Stimulated activated effector memory CD8-positive, alpha-beta T cell treated with anti-CD3 and anti-CD28 coated beads, Interleukin-12 subunit alpha, Interleukin-12 subunit beta, amount 100 ng/mL, for 72 hours (primary cell): ENCODE measurements at regions not wholly inside any gene's neighbourhood (a gene's known extent, or its start where the extent isn't known, plus 50 kb on each side); places are given as distances from the start of the nearest gene placed in this dataset.

ENCODE experiments used
- ATAC-seq: fragments of 150-1000 bp; cut with Tn5 transposase; 2 replicates; pipeline ENCODE4 v1.10.0; 2021
- DNase-seq, 2 donors: peaks; one replicate each; pipeline ENCODE4 v3.0.0; 2021 to 2022; ENCODE audit warnings: low spot score in 2 of 2
- H3K27ac Mint-ChIP-seq: one replicate; pipeline ENCODE4 v1.8.0; 2022; ENCODE audit warnings: mild to moderate bottlenecking, mixed read lengths
- H3K36me3 Mint-ChIP-seq: one replicate; pipeline ENCODE4 v1.8.0; 2022; ENCODE audit warnings: mild to moderate bottlenecking, mixed read lengths
- H3K4me1 Mint-ChIP-seq: one replicate; pipeline ENCODE4 v1.8.0; 2022; ENCODE audit warnings: mixed read lengths
- H3K4me3 Mint-ChIP-seq: one replicate; pipeline ENCODE4 v1.8.0; 2022; ENCODE audit warnings: mild to moderate bottlenecking, mixed read lengths
- H3K9me3 Mint-ChIP-seq: one replicate; pipeline ENCODE4 v1.8.0; 2022; ENCODE audit warnings: mixed read lengths

- ATAC-seq: no peak
- no peak overlapping the region for H3K4me3 Mint-ChIP-seq
- H3K4me1 Mint-ChIP-seq: no peaks in the 10 kb centered on the region
- no peak for DNase-seq
- no peaks in the 10 kb centered on the region for H3K36me3 Mint-ChIP-seq
- H3K9me3 Mint-ChIP-seq: no peaks in the 10 kb centered on the region
- H3K27ac Mint-ChIP-seq: no peak overlapping the region
Observed at GRCh38 chr10:123579675-123580074, 86.5 kb upstream of the GPR26 start.

- no peaks in the 10 kb centered on the region for H3K9me3 Mint-ChIP-seq
- no peaks in the 10 kb centered on the region for H3K36me3 Mint-ChIP-seq
- ATAC-seq (no peak), DNase-seq (no peak)
- H3K4me3 Mint-ChIP-seq: no peak overlapping the region
- no peak overlapping the region for H3K27ac Mint-ChIP-seq
- no peaks in the 10 kb centered on the region for H3K4me1 Mint-ChIP-seq
Observed at GRCh38 chr10:123580426-123580825, 85.7 kb upstream of the GPR26 start.

GRCh38 chr10:123581656-123582055 is 84.5 kb upstream of the GPR26 start:
- no peaks in the 10 kb centered on the region for H3K4me1 Mint-ChIP-seq
- no peaks in the 10 kb centered on the region for H3K36me3 Mint-ChIP-seq
- no peak overlapping the region for H3K4me3 Mint-ChIP-seq
- H3K9me3 Mint-ChIP-seq: no peaks in the 10 kb centered on the region
- DNase-seq (no peak), ATAC-seq (no peak)
- no peak overlapping the region for H3K27ac Mint-ChIP-seq

- no peaks in the 10 kb centered on the region for H3K36me3 Mint-ChIP-seq
- DNase-seq (peak; percentile 47 to 78), ATAC-seq (peak; percentile 53)
- no peak overlapping the region for H3K27ac Mint-ChIP-seq
- H3K9me3 Mint-ChIP-seq: no peaks in the 10 kb centered on the region
- no peaks in the 10 kb centered on the region for H3K4me1 Mint-ChIP-seq
- no peak overlapping the region for H3K4me3 Mint-ChIP-seq
Observed at GRCh38 chr10:123582084-123582989, 83.8 kb upstream of the GPR26 start.

- no peaks in the 10 kb centered on the region for H3K4me1 Mint-ChIP-seq
- no peak for ATAC-seq
- no peak overlapping the region for H3K4me3 Mint-ChIP-seq
- no peak overlapping the region for H3K27ac Mint-ChIP-seq
- DNase-seq: peak in 1 of 2 donors; percentile 9
- no peaks in the 10 kb centered on the region for H3K9me3 Mint-ChIP-seq
- no peaks in the 10 kb centered on the region for H3K36me3 Mint-ChIP-seq
Observed at GRCh38 chr10:123583639-123584418, 82.3 kb upstream of the GPR26 start.

- Mint-ChIP-seq H3K27ac (no peak overlapping the region), H3K4me3 (no peak overlapping the region), H3K4me1 (no peaks in the 10 kb centered on the region), H3K36me3 (no peaks in the 10 kb centered on the region), H3K9me3 (no peaks in the 10 kb centered on the region)
- DNase-seq (no peak), ATAC-seq (no peak)
Observed at GRCh38 chr10:123584419-123584775, 81.8 kb upstream of the GPR26 start.

GRCh38 chr10:123585477-123586445 is 80.4 kb upstream of the GPR26 start:
- Mint-ChIP-seq H3K4me3 (no peak overlapping the region), H3K36me3 (no peaks in the 10 kb centered on the region), H3K27ac (no peak overlapping the region), H3K9me3 (no peaks in the 10 kb centered on the region), H3K4me1 (no peaks in the 10 kb centered on the region)
- ATAC-seq (no peak), DNase-seq (no peak)

GRCh38 chr10:123587110-123587509 is 79.0 kb upstream of the GPR26 start:
- no peak for ATAC-seq
- H3K27ac Mint-ChIP-seq: no peak overlapping the region
- no peaks in the 10 kb centered on the region for H3K4me1 Mint-ChIP-seq
- H3K36me3 Mint-ChIP-seq: no peaks in the 10 kb centered on the region
- no peak for DNase-seq
- H3K4me3 Mint-ChIP-seq: no peak overlapping the region
- no peaks in the 10 kb centered on the region for H3K9me3 Mint-ChIP-seq

GRCh38 chr10:123588386-123588914 is 77.7 kb upstream of the GPR26 start:
- ATAC-seq (peak; percentile 39), DNase-seq (no peak)
- no peaks in the 10 kb centered on the region for H3K9me3 Mint-ChIP-seq
- H3K4me3 Mint-ChIP-seq: no peak overlapping the region
- H3K36me3 Mint-ChIP-seq: no peaks in the 10 kb centered on the region
- H3K4me1 Mint-ChIP-seq: no peaks in the 10 kb centered on the region
- H3K27ac Mint-ChIP-seq: no peak overlapping the region

- Mint-ChIP-seq H3K27ac (no peak overlapping the region), H3K9me3 (no peaks in the 10 kb centered on the region), H3K36me3 (no peaks in the 10 kb centered on the region), H3K4me1 (no peaks in the 10 kb centered on the region), H3K4me3 (no peak overlapping the region)
- DNase-seq: no peak
- ATAC-seq: no peak
Observed at GRCh38 chr10:123595661-123596060, 70.5 kb upstream of the GPR26 start.

GRCh38 chr10:123597676-123598075 is 68.5 kb upstream of the GPR26 start:
- Mint-ChIP-seq H3K27ac (no peak overlapping the region), H3K9me3 (no peaks in the 10 kb centered on the region), H3K36me3 (no peaks in the 10 kb centered on the region), H3K4me3 (no peak overlapping the region), H3K4me1 (no peaks in the 10 kb centered on the region)
- ATAC-seq (peak; percentile 21), DNase-seq (no peak)

- H3K9me3 Mint-ChIP-seq: no peaks in the 10 kb centered on the region
- H3K36me3 Mint-ChIP-seq: no peaks in the 10 kb centered on the region
- H3K4me1 Mint-ChIP-seq: no peaks in the 10 kb centered on the region
- DNase-seq (no peak), ATAC-seq (no peak)
- H3K27ac Mint-ChIP-seq: no peak overlapping the region
- H3K4me3 Mint-ChIP-seq: no peak overlapping the region
Observed at GRCh38 chr10:123599366-123599849, 66.7 kb upstream of the GPR26 start.

GRCh38 chr10:123600177-123600576 is 66.0 kb upstream of the GPR26 start:
- H3K36me3 Mint-ChIP-seq: no peaks in the 10 kb centered on the region
- no peaks in the 10 kb centered on the region for H3K4me1 Mint-ChIP-seq
- H3K9me3 Mint-ChIP-seq: no peaks in the 10 kb centered on the region
- no peak for DNase-seq
- H3K4me3 Mint-ChIP-seq: no peak overlapping the region
- no peak overlapping the region for H3K27ac Mint-ChIP-seq
- no peak for ATAC-seq

- no peak for ATAC-seq
- no peak for DNase-seq
- H3K4me3 Mint-ChIP-seq: no peak overlapping the region
- no peak overlapping the region for H3K27ac Mint-ChIP-seq
- no peaks in the 10 kb centered on the region for H3K36me3 Mint-ChIP-seq
- no peaks in the 10 kb centered on the region for H3K9me3 Mint-ChIP-seq
- H3K4me1 Mint-ChIP-seq: no peaks in the 10 kb centered on the region
Observed at GRCh38 chr10:123603130-123603529, 63.0 kb upstream of the GPR26 start.

- no peaks in the 10 kb centered on the region for H3K36me3 Mint-ChIP-seq
Observed at GRCh38 chr10:123604506-123604905, 61.6 kb upstream of the GPR26 start.

More at GRCh38 chr10:123604506-123604905, 61.6 kb upstream of the GPR26 start:
- DNase-seq: no peak
- Mint-ChIP-seq H3K9me3 (no peaks in the 10 kb centered on the region), H3K4me1 (no peaks in the 10 kb centered on the region), H3K27ac (no peak overlapping the region), H3K4me3 (no peak overlapping the region)
- no peak for ATAC-seq
